ENCODE measurements at regions not wholly inside any gene's neighbourhood (a gene's known extent, or its start where the extent isn't known, plus 50 kb on each side); places are given as distances from the start of the nearest gene placed in this dataset.

DNA sequence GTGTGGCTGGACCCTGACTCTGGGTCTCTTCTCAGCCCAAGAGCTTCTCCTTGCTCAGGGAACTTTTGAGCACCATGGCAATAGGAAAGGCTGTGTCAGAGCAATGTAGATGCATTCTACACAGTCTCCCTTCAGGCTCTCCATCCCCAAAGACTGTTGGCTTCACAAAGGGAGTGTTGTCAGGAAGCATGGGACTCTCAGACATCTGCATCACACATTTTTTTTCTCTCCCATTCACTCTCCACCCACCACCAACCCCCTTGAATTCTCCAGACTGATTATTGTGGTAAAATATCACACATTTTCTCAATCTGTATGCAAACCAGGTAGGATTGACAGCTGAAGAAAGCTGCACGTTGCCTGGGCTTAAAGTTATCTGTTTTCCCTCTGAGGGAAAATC is 105.4 kb upstream of the WARS2 start:
- TF ChIP-seq, protein P1, sequence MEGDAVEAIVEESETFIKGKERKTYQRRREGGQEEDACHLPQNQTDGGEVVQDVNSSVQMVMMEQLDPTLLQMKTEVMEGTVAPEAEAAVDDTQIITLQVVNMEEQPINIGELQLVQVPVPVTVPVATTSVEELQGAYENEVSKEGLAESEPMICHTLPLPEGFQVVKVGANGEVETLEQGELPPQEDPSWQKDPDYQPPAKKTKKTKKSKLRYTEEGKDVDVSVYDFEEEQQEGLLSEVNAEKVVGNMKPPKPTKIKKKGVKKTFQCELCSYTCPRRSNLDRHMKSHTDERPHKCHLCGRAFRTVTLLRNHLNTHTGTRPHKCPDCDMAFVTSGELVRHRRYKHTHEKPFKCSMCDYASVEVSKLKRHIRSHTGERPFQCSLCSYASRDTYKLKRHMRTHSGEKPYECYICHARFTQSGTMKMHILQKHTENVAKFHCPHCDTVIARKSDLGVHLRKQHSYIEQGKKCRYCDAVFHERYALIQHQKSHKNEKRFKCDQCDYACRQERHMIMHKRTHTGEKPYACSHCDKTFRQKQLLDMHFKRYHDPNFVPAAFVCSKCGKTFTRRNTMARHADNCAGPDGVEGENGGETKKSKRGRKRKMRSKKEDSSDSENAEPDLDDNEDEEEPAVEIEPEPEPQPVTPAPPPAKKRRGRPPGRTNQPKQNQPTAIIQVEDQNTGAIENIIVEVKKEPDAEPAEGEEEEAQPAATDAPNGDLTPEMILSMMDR (IDR thresholded peaks at IDR 0.05 in 4 of 5, conservative IDR thresholded peaks at IDR 0.05 in 1 of 5) = no peak
- no peak for TF ChIP-seq POLR2A (IDR thresholded peaks at IDR 0.05)

Data from gastrocnemius medialis (tissue), 4 donors.